ENCODE measurements at regions not wholly inside any gene's neighbourhood (a gene's known extent, or its start where the extent isn't known, plus 50 kb on each side); places are given as distances from the start of the nearest gene placed in this dataset.

- TF ChIP-seq POLR2AphosphoS5 (IDR thresholded peaks at IDR 0.05; ENCODE audit: low read depth, low read length): no peak
- no peak for TF ChIP-seq FOXP2 (optimal IDR thresholded peaks at IDR 0.05; ENCODE audit: borderline replicate concordance, extremely low read depth, extremely low read length, insufficient read depth)
Observed at GRCh38 chr1:83702356-83702755, 296.6 kb downstream of the TTLL7 start.
